A673 (cell line): ENCODE measurements at regions not wholly inside any gene's neighbourhood (a gene's known extent, or its start where the extent isn't known, plus 50 kb on each side); places are given as distances from the start of the nearest gene placed in this dataset.

Experiments
- EZH2 ChIP-seq: fragments of 200-600 bp; sonication (generic); IDR thresholded peaks from 2 replicates; pipeline ENCODE4 v1.6.1; 2017; ENCODE audit warnings: borderline replicate concordance, low read depth, mild to moderate bottlenecking, mixed read lengths, antibody characterized with exemption, low read length; ENCODE audit not compliant: poor library complexity, severe bottlenecking
- TF ChIP-seq, protein P1 (sequence below): fragments of 300-800, 200-600 bp; sonication (generic); conservative IDR thresholded peaks from 2 replicates; pipeline ENCODE4 v1.5.1; 2017; ENCODE audit warnings: low read depth, mild to moderate bottlenecking, antibody characterized with exemption, low read length, moderate library complexity, mixed read lengths

DNA sequence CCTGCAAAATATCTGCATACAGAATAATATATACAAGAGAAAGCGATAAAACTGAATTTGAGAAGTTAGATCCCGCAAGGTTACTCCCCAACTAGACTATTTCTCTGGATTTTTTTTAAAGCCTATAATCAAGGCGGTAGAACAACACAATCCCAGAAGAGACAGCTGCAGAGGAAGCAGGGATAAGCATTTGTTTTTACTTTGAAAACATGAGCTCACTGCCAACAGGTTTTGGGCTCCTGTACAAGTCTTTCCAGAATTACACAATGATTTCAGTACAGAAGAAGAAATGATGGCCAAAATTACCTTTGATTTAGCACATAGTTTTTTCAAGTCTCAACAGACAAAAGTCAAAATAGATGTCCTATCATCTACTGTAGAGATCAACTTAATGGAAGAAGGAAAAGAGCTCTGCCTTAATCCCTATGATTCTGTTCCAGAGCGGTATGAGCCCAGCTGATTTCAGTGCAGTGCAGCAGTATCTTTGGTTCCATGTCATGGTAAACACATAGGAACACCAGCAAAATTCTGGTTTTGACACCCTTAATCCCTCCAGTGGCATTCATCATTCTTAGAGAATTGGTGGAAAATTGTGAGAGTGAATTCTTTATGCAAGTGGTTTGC is 304.3 kb downstream of the HDGFL1 start:
- TF ChIP-seq, protein P1, sequence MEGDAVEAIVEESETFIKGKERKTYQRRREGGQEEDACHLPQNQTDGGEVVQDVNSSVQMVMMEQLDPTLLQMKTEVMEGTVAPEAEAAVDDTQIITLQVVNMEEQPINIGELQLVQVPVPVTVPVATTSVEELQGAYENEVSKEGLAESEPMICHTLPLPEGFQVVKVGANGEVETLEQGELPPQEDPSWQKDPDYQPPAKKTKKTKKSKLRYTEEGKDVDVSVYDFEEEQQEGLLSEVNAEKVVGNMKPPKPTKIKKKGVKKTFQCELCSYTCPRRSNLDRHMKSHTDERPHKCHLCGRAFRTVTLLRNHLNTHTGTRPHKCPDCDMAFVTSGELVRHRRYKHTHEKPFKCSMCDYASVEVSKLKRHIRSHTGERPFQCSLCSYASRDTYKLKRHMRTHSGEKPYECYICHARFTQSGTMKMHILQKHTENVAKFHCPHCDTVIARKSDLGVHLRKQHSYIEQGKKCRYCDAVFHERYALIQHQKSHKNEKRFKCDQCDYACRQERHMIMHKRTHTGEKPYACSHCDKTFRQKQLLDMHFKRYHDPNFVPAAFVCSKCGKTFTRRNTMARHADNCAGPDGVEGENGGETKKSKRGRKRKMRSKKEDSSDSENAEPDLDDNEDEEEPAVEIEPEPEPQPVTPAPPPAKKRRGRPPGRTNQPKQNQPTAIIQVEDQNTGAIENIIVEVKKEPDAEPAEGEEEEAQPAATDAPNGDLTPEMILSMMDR: no peak
- TF ChIP-seq EZH2: no peak
